A673 (cell line): ENCODE measurements at regions not wholly inside any gene's neighbourhood (a gene's known extent, or its start where the extent isn't known, plus 50 kb on each side); places are given as distances from the start of the nearest gene placed in this dataset.

ENCODE experiments used
- CTCF ChIP-seq: fragments of 300-800, 200-600 bp; sonication (generic); conservative IDR thresholded peaks from 2 replicates; pipeline ENCODE4 v1.5.1; 2017; ENCODE audit warnings: low read depth, mild to moderate bottlenecking, antibody characterized with exemption, low read length, moderate library complexity, mixed read lengths
- EZH2 ChIP-seq: fragments of 200-600 bp; sonication (generic); IDR thresholded peaks from 2 replicates; pipeline ENCODE4 v1.6.1; 2017; ENCODE audit warnings: borderline replicate concordance, low read depth, mild to moderate bottlenecking, mixed read lengths, antibody characterized with exemption, low read length; ENCODE audit not compliant: poor library complexity, severe bottlenecking

- no peak for TF ChIP-seq CTCF
- no peak for TF ChIP-seq EZH2
Measured at GRCh38 chr4:25982962-25983361, 68.9 kb downstream of the SMIM20 start.
